IMR-90 (cell line): ENCODE measurements at regions not wholly inside any gene's neighbourhood (a gene's known extent, or its start where the extent isn't known, plus 50 kb on each side); places are given as distances from the start of the nearest gene placed in this dataset.

Experiments used
- ATAC-seq: fragments of 200-7000 bp; cut with Tn5 transposase; 2 replicates; pipeline ENCODE4 v1.9.1; 2020; ENCODE audit warnings: low read depth, mild to moderate bottlenecking, moderate library complexity
- BruUV-seq: library from RNA; stranded (reverse); fragments of 400-500 nt; replicated peaks from 2 replicates; lab custom pipeline; 2021; lab: Mats Ljungman, UMichigan
- CTCF ChIA-PET: fragments of 300-600 bp; formaldehyde crosslinking; extraction: SDS; loops from one replicate; lab custom pipeline; 2021; ENCODE audit warnings: antibody characterized with exemption; lab: Yijun Ruan, JAX
- POLR2A ChIA-PET: fragments of 300-600 bp; sonication (Branson Sonifier 250); formaldehyde crosslinking; loops from one replicate; lab custom pipeline; 2022; ENCODE audit warnings: antibody characterized with exemption; ENCODE audit not compliant: unreplicated experiment; lab: Charles Lee
- DNase-seq: peaks from one replicate; pipeline ENCODE4 v3.0.0; 2013
- H2AFZ ChIP-seq: replicated peaks from 2 replicates; pipeline ENCODE3; 2013; ENCODE audit warnings: low read length, mild to moderate bottlenecking; ENCODE audit not compliant: poor library complexity
- H2AK5ac ChIP-seq: 2 replicates; pipeline ENCODE4 v1.6.1; 2013; ENCODE audit warnings: low read depth, low read length, inconsistent platforms
- H2AK9ac ChIP-seq: replicated peaks from 2 replicates; pipeline ENCODE3; 2013; ENCODE audit warnings: mild to moderate bottlenecking, low read depth, low read length, moderate library complexity; ENCODE audit not compliant: poor library complexity
- H2BK120ac ChIP-seq: 2 replicates; pipeline ENCODE4 v1.6.1; 2013; ENCODE audit warnings: low read depth, low read length, inconsistent platforms
- H2BK15ac ChIP-seq: 3 replicates; pipeline ENCODE4 v1.6.1; 2013; ENCODE audit warnings: low read depth, low read length, inconsistent platforms
- H2BK20ac ChIP-seq: 2 replicates; pipeline ENCODE4 v1.6.1; 2013; ENCODE audit warnings: low read depth, mild to moderate bottlenecking, inconsistent platforms, low read length, moderate library complexity
- H2BK5ac ChIP-seq: 2 replicates; pipeline ENCODE4 v1.6.1; 2013; ENCODE audit warnings: mild to moderate bottlenecking, low read depth, low read length, inconsistent platforms; ENCODE audit not compliant: poor library complexity, severe bottlenecking
- H3K14ac ChIP-seq: replicated peaks from 2 replicates; pipeline ENCODE4 v1.6.1; 2013; ENCODE audit warnings: low read depth, low read length, inconsistent platforms
- H3K18ac ChIP-seq: 2 replicates; pipeline ENCODE4 v1.6.1; 2013; ENCODE audit warnings: low read depth, low read length, control low read depth
- H3K23ac ChIP-seq: 2 replicates; pipeline ENCODE4 v1.6.1; 2013; ENCODE audit warnings: low read depth, low read length, inconsistent platforms
- H3K27ac ChIP-seq: 2 replicates; pipeline ENCODE4 v1.5.1; 2013; ENCODE audit warnings: mild to moderate bottlenecking, control low read depth, low read length; ENCODE audit not compliant: insufficient read depth
- H3K27me3 ChIP-seq: 2 replicates; pipeline ENCODE4 v1.6.1; 2013; ENCODE audit warnings: low read length; ENCODE audit not compliant: control insufficient read depth, insufficient read depth
- H3K36me3 ChIP-seq: 2 replicates; pipeline ENCODE4 v1.6.1; 2013; ENCODE audit warnings: low read length, mixed read lengths; ENCODE audit not compliant: control insufficient read depth, insufficient read depth
- H3K4ac ChIP-seq: 2 replicates; pipeline ENCODE4 v1.6.1; 2013; ENCODE audit warnings: low read depth, low read length, inconsistent platforms
- H3K4me1 ChIP-seq: 2 replicates; pipeline ENCODE4 v1.6.1; 2013; ENCODE audit warnings: low read length, mixed read lengths; ENCODE audit not compliant: control insufficient read depth, insufficient read depth
- H3K4me2 ChIP-seq: 2 replicates; pipeline ENCODE4 v1.6.1; 2013; ENCODE audit warnings: low read depth, mild to moderate bottlenecking, control low read depth, low read length, moderate library complexity
- H3K4me3 ChIP-seq: 2 replicates; pipeline ENCODE4 v1.5.1; 2013; ENCODE audit warnings: low read depth, mild to moderate bottlenecking, control low read depth, low read length, moderate library complexity; ENCODE audit not compliant: insufficient read depth
- H3K56ac ChIP-seq: 2 replicates; pipeline ENCODE4 v1.6.1; 2013; ENCODE audit warnings: low read length, inconsistent platforms; ENCODE audit not compliant: insufficient read depth; ENCODE audit errors: extremely low read depth
- H3K79me1 ChIP-seq, 2 experiments: 2 replicates each; pipeline ENCODE4 v1.6.1; 2013; ENCODE audit warnings: low read length in 2 of 2, inconsistent platforms in 1 of 2, low read depth in 1 of 2
- H3K9ac ChIP-seq: 2 replicates; pipeline ENCODE4 v1.6.1; 2013; ENCODE audit warnings: low read depth, low read length, control low read depth
- H3K9me1 ChIP-seq: 2 replicates; pipeline ENCODE4 v1.6.1; 2013; ENCODE audit warnings: low read length, inconsistent platforms; ENCODE audit not compliant: insufficient read depth
- H3K9me3 ChIP-seq: 2 replicates; pipeline ENCODE4 v1.6.1; 2013; ENCODE audit warnings: low read length; ENCODE audit not compliant: control insufficient read depth, insufficient read depth
- H4K20me1 ChIP-seq: 2 replicates; pipeline ENCODE4 v1.6.1; 2013; ENCODE audit warnings: low read length, inconsistent platforms; ENCODE audit not compliant: insufficient read depth
- H4K5ac ChIP-seq: 2 replicates; pipeline ENCODE4 v1.6.1; 2013; ENCODE audit warnings: mild to moderate bottlenecking, low read depth, low read length, control low read depth
- H4K8ac ChIP-seq, 2 experiments: 2 replicates each; pipeline ENCODE4 v1.6.1; 2013; ENCODE audit warnings: low read depth in 2 of 2, low read length in 2 of 2, control low read depth in 1 of 2, inconsistent platforms in 1 of 2
- H4K91ac ChIP-seq: 2 replicates; pipeline ENCODE4 v1.6.1; 2013; ENCODE audit warnings: low read depth, low read length, inconsistent platforms; ENCODE audit not compliant: insufficient read depth
- CHD1 ChIP-seq: IDR thresholded peaks from 2 replicates; pipeline ENCODE4 v1.6.1; 2012; ENCODE audit warnings: low read depth, low read length, improper control_type of control experiment
- ELK1 ChIP-seq: fragments of 150-350 bp; IDR thresholded peaks from 2 replicates; pipeline ENCODE4 v1.6.1; 2016; ENCODE audit warnings: low read depth, mild to moderate bottlenecking, low read length, moderate library complexity, borderline replicate concordance
- MAZ ChIP-seq: IDR thresholded peaks from 2 replicates; pipeline ENCODE4 v1.6.1; 2012; ENCODE audit warnings: low read depth, mild to moderate bottlenecking, low read length, improper control_type of control experiment, moderate library complexity, borderline replicate concordance
- MXI1 ChIP-seq: IDR thresholded peaks from 2 replicates; pipeline ENCODE4 v1.6.1; 2012; ENCODE audit warnings: low read depth, mild to moderate bottlenecking, low read length, moderate library complexity, borderline replicate concordance
- POLR2A ChIP-seq: IDR thresholded peaks from 2 replicates; pipeline ENCODE4 v1.6.1; 2012; ENCODE audit warnings: mild to moderate bottlenecking, low read depth, low read length
- RAD21 ChIP-seq: IDR thresholded peaks from 2 replicates; pipeline ENCODE4 v1.6.1; 2012; ENCODE audit warnings: low read length, improper control_type of control experiment
- RFX5 ChIP-seq: IDR thresholded peaks from 2 replicates; pipeline ENCODE4 v1.8.0; 2012; ENCODE audit warnings: low read depth, mild to moderate bottlenecking, low read length, moderate library complexity
- WGBS, 2 experiments: methylation state at CpG; one replicate each; pipeline versions ENCODE4 v1.1.5 to v1.1.7; 2013; ENCODE audit warnings: missing lambda C conversion rate in 2 of 2; ENCODE audit not compliant: insufficient read length in 1 of 2; ENCODE audit errors: extremely low coverage in 2 of 2; 5-methylcytosine and 5-hydroxymethylcytosine counted together
- dilution Hi-C: fragments of 300-500 bp; cut with HindIII; formaldehyde crosslinking; loops from one replicate; pipeline ENCODE4 v1.14.3; 2018; ENCODE audit warnings: low sequenced_read_pairs; ENCODE audit not compliant: unreplicated experiment
- in situ Hi-C: fragments of 300-500 bp; cut with MboI; formaldehyde crosslinking; loops from 3 replicates; pipeline ENCODE4 v1.14.3; 2019; ENCODE audit warnings: low sequenced_read_pairs, inconsistent platforms, mixed read lengths
- intact Hi-C: fragments of 100-400 bp; cut with micrococcal nuclease; formaldehyde crosslinking; loops from 2 replicates; pipeline ENCODE4 v1.10.0; 2022
- TF ChIP-seq, protein P1 (sequence below): fragments of 150-350 bp; IDR thresholded peaks from 2 replicates; pipeline ENCODE4 v1.6.1; 2017; ENCODE audit warnings: mild to moderate bottlenecking, antibody characterized with exemption, low read length, low read depth
- TF ChIP-seq, protein P2 (sequence below): conservative IDR thresholded peaks from 2 replicates; pipeline ENCODE4 v1.5.1; 2012; ENCODE audit warnings: mild to moderate bottlenecking, low read depth, low read length, improper control_type of control experiment

DNA sequence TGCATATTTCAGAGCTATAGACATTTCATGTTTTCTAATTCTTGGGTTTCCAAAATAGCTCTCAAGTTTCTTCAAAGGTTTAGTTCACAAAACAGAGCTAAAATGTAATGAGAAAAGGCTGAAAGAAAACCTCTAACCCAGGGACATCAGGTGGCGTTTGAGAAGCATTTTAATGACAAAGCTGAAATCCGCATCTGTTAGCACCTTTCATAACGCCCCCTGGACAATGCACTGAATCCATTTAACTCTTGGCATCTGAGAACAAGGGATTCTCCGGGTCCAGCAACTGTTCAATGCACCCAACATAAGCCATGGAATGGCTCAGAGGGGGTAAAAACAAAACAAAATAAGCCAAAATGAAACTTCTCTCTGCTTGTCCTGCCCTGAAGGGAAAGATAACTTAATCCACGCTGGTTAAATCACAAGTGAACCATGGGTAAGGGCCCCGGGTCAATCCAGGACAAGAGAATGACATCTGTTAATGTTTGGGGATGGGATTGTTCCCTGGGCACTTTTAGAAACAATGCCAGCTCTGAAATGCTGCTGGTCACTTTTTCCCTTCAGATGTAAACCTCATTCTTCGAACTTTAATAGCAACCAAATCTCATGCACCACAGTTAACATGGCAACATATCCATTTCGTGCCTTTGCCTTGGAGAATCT is 466.2 kb upstream of the ADAMTS9 start:
- Histone ChIP-seq H2BK120ac (no peak overlapping the region), H3K14ac (no peak overlapping the region), H4K8ac (no peak overlapping the region), H3K9me3 (no peaks in the 10 kb centered on the region), H4K91ac (no peak overlapping the region), H3K9ac (no peak overlapping the region), H2BK20ac (no peak overlapping the region), H3K56ac (no peak overlapping the region), H3K23ac (no peak overlapping the region), H3K9me1 (no peaks in the 10 kb centered on the region), H4K5ac (no peak overlapping the region), H2AFZ (no peak overlapping the region), H3K4ac (no peak overlapping the region), H3K4me1 (no peaks in the 10 kb centered on the region), H3K18ac (no peak overlapping the region), H3K27me3 (no peaks in the 10 kb centered on the region; the same call in 1 of the 2 replicates), H3K36me3 (no peaks in the 10 kb centered on the region), H3K79me1 (no peaks in the 10 kb centered on the region), H2AK5ac (no peak overlapping the region), H3K27ac (no peak overlapping the region), H3K4me2 (no peak overlapping the region), H2BK15ac (no peak overlapping the region), H4K20me1 (no peaks in the 10 kb centered on the region), H2AK9ac (no peak overlapping the region), H2BK5ac (no peak overlapping the region), H3K4me3 (no peak overlapping the region)
- intact Hi-C loops = no loop called here
- ATAC-seq = no peak
- no CpG with 5 or more reads among the region's 8 CpGs for WGBS, 2 experiments
- ChIA-PET CTCF (no interaction called here), POLR2A (no interaction called here)
- DNase-seq = no peak
- no TSS peak for BruUV-seq
- TF ChIP-seq CHD1 (no peak), RAD21 (no peak), MAZ (no peak), MXI1 (no peak), RFX5 (no peak), ELK1 (no peak), POLR2A (no peak)
- TF ChIP-seq, protein P1, sequence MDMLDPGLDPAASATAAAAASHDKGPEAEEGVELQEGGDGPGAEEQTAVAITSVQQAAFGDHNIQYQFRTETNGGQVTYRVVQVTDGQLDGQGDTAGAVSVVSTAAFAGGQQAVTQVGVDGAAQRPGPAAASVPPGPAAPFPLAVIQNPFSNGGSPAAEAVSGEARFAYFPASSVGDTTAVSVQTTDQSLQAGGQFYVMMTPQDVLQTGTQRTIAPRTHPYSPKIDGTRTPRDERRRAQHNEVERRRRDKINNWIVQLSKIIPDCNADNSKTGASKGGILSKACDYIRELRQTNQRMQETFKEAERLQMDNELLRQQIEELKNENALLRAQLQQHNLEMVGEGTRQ = no peak
- TF ChIP-seq, protein P2, sequence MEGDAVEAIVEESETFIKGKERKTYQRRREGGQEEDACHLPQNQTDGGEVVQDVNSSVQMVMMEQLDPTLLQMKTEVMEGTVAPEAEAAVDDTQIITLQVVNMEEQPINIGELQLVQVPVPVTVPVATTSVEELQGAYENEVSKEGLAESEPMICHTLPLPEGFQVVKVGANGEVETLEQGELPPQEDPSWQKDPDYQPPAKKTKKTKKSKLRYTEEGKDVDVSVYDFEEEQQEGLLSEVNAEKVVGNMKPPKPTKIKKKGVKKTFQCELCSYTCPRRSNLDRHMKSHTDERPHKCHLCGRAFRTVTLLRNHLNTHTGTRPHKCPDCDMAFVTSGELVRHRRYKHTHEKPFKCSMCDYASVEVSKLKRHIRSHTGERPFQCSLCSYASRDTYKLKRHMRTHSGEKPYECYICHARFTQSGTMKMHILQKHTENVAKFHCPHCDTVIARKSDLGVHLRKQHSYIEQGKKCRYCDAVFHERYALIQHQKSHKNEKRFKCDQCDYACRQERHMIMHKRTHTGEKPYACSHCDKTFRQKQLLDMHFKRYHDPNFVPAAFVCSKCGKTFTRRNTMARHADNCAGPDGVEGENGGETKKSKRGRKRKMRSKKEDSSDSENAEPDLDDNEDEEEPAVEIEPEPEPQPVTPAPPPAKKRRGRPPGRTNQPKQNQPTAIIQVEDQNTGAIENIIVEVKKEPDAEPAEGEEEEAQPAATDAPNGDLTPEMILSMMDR = no peak
- in situ Hi-C loops = no loop called here
- dilution Hi-C loops = no loop called here
